ENCODE measurements at regions not wholly inside any gene's neighbourhood (a gene's known extent, or its start where the extent isn't known, plus 50 kb on each side); places are given as distances from the start of the nearest gene placed in this dataset.

GRCh38 chr2:239892441-239893235, 132.5 kb downstream of the NDUFA10 start:
- intact Hi-C loops (cut with micrococcal nuclease), result no loop called here
- no peak overlapping the region for H3K4me3 Mint-ChIP-seq
- no peak overlapping the region for H3K27ac Mint-ChIP-seq
- peaks cover 62% of the 10 kb centered on the region for H3K4me1 Mint-ChIP-seq (ENCODE audit: low read depth)
- H3K36me3 Mint-ChIP-seq (ENCODE audit: low read depth), result peaks cover 66% of the 10 kb centered on the region
- H3K9me3 Mint-ChIP-seq, result peaks cover 1% of the 10 kb centered on the region
- H3K27me3 Mint-ChIP-seq, result peaks cover 3% of the 10 kb centered on the region

DNA sequence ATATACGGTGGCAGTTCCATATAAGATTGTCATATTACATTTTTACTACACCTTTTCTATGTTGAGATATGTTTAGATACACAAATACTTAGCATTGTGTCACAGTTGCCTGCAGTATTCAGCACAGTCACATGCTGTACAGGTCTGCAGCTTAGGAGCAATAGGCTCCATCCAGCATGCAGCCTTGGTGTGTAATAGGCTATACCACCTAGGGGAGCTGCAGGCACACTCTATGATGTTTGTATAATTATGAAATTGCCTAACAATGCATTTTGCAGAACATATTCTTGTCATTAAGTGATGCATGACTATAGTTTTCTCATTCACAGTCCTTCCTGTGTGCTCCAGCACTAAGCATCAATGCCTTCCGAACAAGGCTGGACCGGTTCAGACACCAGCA, 133.4 kb downstream of the NDUFA10 start:
- H3K36me3 Mint-ChIP-seq (ENCODE audit: low read depth), result peaks cover 72% of the 10 kb centered on the region
- intact Hi-C loops (cut with micrococcal nuclease), result no loop called here

GRCh38 chr2:239890206-239890746, 134.9 kb downstream of the NDUFA10 start:
- H3K27ac Mint-ChIP-seq, result peak overlapping the region; percentile 35
- peaks cover 50% of the 10 kb centered on the region for H3K4me1 Mint-ChIP-seq (ENCODE audit: low read depth)
- H3K4me3 Mint-ChIP-seq, result no peak overlapping the region
- intact Hi-C loops (cut with micrococcal nuclease), result no loop called here
- peaks cover 3% of the 10 kb centered on the region for H3K27me3 Mint-ChIP-seq
- H3K9me3 Mint-ChIP-seq, result peaks cover 25% of the 10 kb centered on the region
- peaks cover 86% of the 10 kb centered on the region for H3K36me3 Mint-ChIP-seq (ENCODE audit: low read depth)

More for the DNA sequence above, 133.4 kb downstream of the NDUFA10 start:
- no peak overlapping the region for H3K4me3 Mint-ChIP-seq
- H3K4me1 Mint-ChIP-seq (ENCODE audit: low read depth), result peaks cover 62% of the 10 kb centered on the region
- H3K9me3 Mint-ChIP-seq, result peaks cover 11% of the 10 kb centered on the region
- peaks cover 3% of the 10 kb centered on the region for H3K27me3 Mint-ChIP-seq
- H3K27ac Mint-ChIP-seq, result no peak overlapping the region

GRCh38 chr2:239889641-239890121, 135.5 kb downstream of the NDUFA10 start:
- peaks cover 44% of the 10 kb centered on the region for H3K4me1 Mint-ChIP-seq (ENCODE audit: low read depth)

GRCh38 chr2:239887604-239888003, 137.5 kb downstream of the NDUFA10 start:
- Mint-ChIP-seq H3K36me3 (ENCODE audit: low read depth) (peaks cover 86% of the 10 kb centered on the region), H3K27me3 (peaks cover 3% of the 10 kb centered on the region), H3K4me1 (ENCODE audit: low read depth) (peaks cover 31% of the 10 kb centered on the region), H3K27ac (peak overlapping the region; percentile 58), H3K4me3 (no peak overlapping the region), H3K9me3 (peaks cover 43% of the 10 kb centered on the region)
- intact Hi-C loops (cut with micrococcal nuclease), result no loop called here

More at GRCh38 chr2:239889641-239890121, 135.5 kb downstream of the NDUFA10 start:
- peak overlapping the region; percentile 35 for H3K27ac Mint-ChIP-seq
- H3K27me3 Mint-ChIP-seq, result peaks cover 3% of the 10 kb centered on the region
- H3K9me3 Mint-ChIP-seq, result peaks cover 31% of the 10 kb centered on the region
- peaks cover 86% of the 10 kb centered on the region for H3K36me3 Mint-ChIP-seq (ENCODE audit: low read depth)
- H3K4me3 Mint-ChIP-seq, result no peak overlapping the region
- intact Hi-C loops (cut with micrococcal nuclease), result no loop called here

DNA sequence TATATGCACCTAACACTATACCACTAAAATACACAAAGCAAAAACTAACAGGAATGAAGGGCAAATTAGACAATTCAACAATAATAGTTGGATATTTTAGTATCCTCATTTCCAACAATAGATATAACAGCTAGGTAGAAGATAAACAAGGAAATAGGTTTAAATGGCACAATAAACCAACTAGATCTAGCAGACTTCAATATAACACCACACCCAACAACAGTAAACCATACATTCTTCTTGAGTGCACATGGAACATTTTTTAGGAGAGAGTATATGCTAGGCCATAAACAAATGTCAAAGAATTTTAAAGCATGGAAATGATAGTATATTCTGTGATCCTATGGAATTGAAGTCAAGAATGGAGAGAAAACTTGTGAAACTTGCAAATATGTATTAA, 138.4 kb downstream of the NDUFA10 start:
- intact Hi-C loops (cut with micrococcal nuclease), result no loop called here
- H3K4me3 Mint-ChIP-seq, result no peak overlapping the region
- H3K27me3 Mint-ChIP-seq, result peaks cover 11% of the 10 kb centered on the region
- peaks cover 31% of the 10 kb centered on the region for H3K4me1 Mint-ChIP-seq (ENCODE audit: low read depth)
- H3K36me3 Mint-ChIP-seq (ENCODE audit: low read depth), result peaks cover 86% of the 10 kb centered on the region
- peaks cover 43% of the 10 kb centered on the region for H3K9me3 Mint-ChIP-seq
- H3K27ac Mint-ChIP-seq, result no peak overlapping the region

- Mint-ChIP-seq H3K4me1 (ENCODE audit: low read depth) (peaks cover 48% of the 10 kb centered on the region), H3K36me3 (ENCODE audit: low read depth) (peaks cover 88% of the 10 kb centered on the region), H3K27me3 (peaks cover 20% of the 10 kb centered on the region), H3K27ac (no peak overlapping the region), H3K9me3 (peaks cover 43% of the 10 kb centered on the region), H3K4me3 (no peak overlapping the region)
- intact Hi-C loops (cut with micrococcal nuclease), result no loop called here
Observed at GRCh38 chr2:239884875-239885274, 140.3 kb downstream of the NDUFA10 start.

DNA sequence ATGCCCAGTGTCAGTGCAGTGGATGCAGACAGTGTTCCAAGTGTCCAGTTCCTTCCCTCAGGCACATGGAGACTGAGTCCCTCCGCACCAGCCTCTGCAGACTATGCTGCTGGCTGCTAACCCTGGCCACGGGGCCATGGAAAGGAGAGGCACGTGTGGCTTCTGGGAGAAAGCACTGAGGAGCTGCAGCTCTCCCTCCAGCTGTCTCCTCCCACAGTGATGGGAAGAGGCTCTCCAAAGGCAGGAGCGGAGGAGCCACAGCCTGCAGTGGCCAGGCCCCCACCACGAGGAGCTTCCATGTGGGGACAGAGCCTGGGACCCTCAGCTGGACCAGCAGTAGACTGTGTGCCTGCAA, 141.1 kb downstream of the NDUFA10 start:
- Mint-ChIP-seq H3K27ac (no peak overlapping the region), H3K4me1 (ENCODE audit: low read depth) (peaks cover 52% of the 10 kb centered on the region), H3K36me3 (ENCODE audit: low read depth) (peaks cover 85% of the 10 kb centered on the region), H3K4me3 (no peak overlapping the region), H3K9me3 (peaks cover 43% of the 10 kb centered on the region), H3K27me3 (peaks cover 20% of the 10 kb centered on the region)
- intact Hi-C loops (cut with micrococcal nuclease), result no loop called here

- peaks cover 84% of the 10 kb centered on the region for H3K36me3 Mint-ChIP-seq (ENCODE audit: low read depth)
- peaks cover 20% of the 10 kb centered on the region for H3K27me3 Mint-ChIP-seq
- no peak overlapping the region for H3K27ac Mint-ChIP-seq
- peaks cover 43% of the 10 kb centered on the region for H3K9me3 Mint-ChIP-seq
- intact Hi-C loops (cut with micrococcal nuclease), result no loop called here
- H3K4me3 Mint-ChIP-seq, result no peak overlapping the region
- H3K4me1 Mint-ChIP-seq (ENCODE audit: low read depth), result peaks cover 52% of the 10 kb centered on the region
Observed at GRCh38 chr2:239883326-239884050, 141.7 kb downstream of the NDUFA10 start.

GRCh38 chr2:239882781-239883180, 142.4 kb downstream of the NDUFA10 start:
- H3K4me1 Mint-ChIP-seq (ENCODE audit: low read depth), result peaks cover 53% of the 10 kb centered on the region
- peaks cover 82% of the 10 kb centered on the region for H3K36me3 Mint-ChIP-seq (ENCODE audit: low read depth)
- peaks cover 20% of the 10 kb centered on the region for H3K27me3 Mint-ChIP-seq
- no peak overlapping the region for H3K27ac Mint-ChIP-seq
- no peak overlapping the region for H3K4me3 Mint-ChIP-seq
- H3K9me3 Mint-ChIP-seq, result peaks cover 43% of the 10 kb centered on the region
- intact Hi-C loops (cut with micrococcal nuclease), result no loop called here

DNA sequence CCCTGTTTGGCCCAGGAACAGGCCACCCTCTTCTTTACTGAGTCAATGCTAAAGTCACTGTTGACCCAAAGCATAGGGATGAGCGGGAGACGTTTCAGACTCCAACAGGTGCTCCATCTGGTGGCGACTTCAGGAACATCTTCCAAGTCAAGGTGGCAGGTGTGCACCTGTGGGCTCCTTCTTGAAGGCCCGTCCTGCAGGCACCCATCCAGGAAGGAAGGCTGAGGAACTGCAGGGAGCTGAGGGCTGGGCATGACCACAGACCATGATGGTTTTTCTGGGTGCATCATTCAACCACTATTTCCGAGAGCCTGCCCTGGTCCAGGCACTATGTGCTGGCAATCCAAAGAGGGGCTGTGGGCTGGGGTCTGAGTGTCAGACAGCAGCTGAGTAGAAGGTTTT, 142.8 kb downstream of the NDUFA10 start:
- intact Hi-C loops (cut with micrococcal nuclease), result no loop called here
- H3K27ac Mint-ChIP-seq, result no peak overlapping the region

DNA sequence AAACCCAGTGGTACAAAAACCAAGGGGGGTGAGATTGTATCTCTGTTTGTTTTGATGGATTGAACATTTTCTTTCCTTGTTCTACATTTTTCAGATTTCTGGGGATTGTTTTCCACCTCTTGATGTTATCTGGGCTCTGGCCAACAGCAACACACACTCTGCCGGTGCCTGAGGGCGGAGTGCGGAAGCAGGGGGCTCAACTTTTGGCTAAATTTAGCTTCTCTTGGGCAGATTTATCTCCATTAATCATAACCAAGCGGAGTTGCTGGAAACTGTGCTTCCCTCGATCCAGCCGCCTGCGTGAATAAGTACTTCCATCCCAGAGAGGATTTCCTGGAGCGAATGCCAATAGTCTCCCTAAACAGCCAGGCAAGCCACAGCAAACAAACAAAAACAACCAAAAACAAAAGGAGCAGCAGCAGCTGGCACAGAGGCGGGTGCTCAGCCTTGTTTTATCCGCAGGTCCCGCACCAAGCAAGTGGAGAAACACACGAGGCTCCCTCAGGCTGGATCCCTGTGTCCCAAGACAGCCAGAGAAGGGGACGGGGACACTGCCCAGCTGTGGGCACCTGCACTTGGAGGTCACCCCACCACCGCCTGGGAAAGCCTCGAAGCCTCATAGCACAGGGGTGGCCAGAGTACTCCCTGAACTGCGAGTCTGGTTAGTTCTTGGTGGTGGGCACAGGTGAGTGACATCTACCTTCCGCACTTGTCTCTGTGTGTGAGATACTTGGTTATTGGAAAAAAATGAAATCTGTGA, 143.4 kb downstream of the NDUFA10 start:
- Mint-ChIP-seq H3K27me3 (peaks cover 24% of the 10 kb centered on the region), H3K9me3 (peaks cover 32% of the 10 kb centered on the region), H3K27ac (no peak overlapping the region), H3K4me3 (no peak overlapping the region), H3K36me3 (ENCODE audit: low read depth) (peaks cover 82% of the 10 kb centered on the region), H3K4me1 (ENCODE audit: low read depth) (peaks cover 54% of the 10 kb centered on the region)
- intact Hi-C loops (cut with micrococcal nuclease), result no loop called here

More for the DNA sequence above, 142.8 kb downstream of the NDUFA10 start:
- Mint-ChIP-seq H3K27me3 (peaks cover 20% of the 10 kb centered on the region), H3K36me3 (ENCODE audit: low read depth) (peaks cover 82% of the 10 kb centered on the region), H3K4me3 (no peak overlapping the region), H3K9me3 (peaks cover 38% of the 10 kb centered on the region), H3K4me1 (ENCODE audit: low read depth) (peaks cover 51% of the 10 kb centered on the region)

GRCh38 chr2:239881031-239881471, 144.1 kb downstream of the NDUFA10 start:
- intact Hi-C loops (cut with micrococcal nuclease), result no loop called here
- no peak overlapping the region for H3K4me3 Mint-ChIP-seq
- peaks cover 27% of the 10 kb centered on the region for H3K27me3 Mint-ChIP-seq
- H3K4me1 Mint-ChIP-seq (ENCODE audit: low read depth), result peaks cover 59% of the 10 kb centered on the region
- peaks cover 26% of the 10 kb centered on the region for H3K9me3 Mint-ChIP-seq
- no peak overlapping the region for H3K27ac Mint-ChIP-seq
- H3K36me3 Mint-ChIP-seq (ENCODE audit: low read depth), result peaks cover 82% of the 10 kb centered on the region

Data from dendritic cell treated with granulocyte-macrophage colony-stimulating factor and Interleukin-4, amounts not matched to agents 40 ng/mL and 50 ng/mL, for 4 days (primary cell).